GM12878 (cell line): ENCODE measurements at regions not wholly inside any gene's neighbourhood (a gene's known extent, or its start where the extent isn't known, plus 50 kb on each side); places are given as distances from the start of the nearest gene placed in this dataset.

Source experiments
- ATAC-seq: fragments of 200-7000 bp; cut with Tn5 transposase; 3 replicates; pipeline ENCODE4 v1.9.1; 2020; ENCODE audit warnings: mild to moderate bottlenecking, moderate library complexity
- BruUV-seq: library from RNA; stranded (reverse); fragments of 400-500 nt; replicated peaks from 2 replicates; lab custom pipeline; 2021; lab: Mats Ljungman, UMichigan
- CTCF ChIA-PET: fragments of 300-600 bp; sonication (Branson Sonifier 250); formaldehyde crosslinking; extraction: SDS; loops from one replicate; lab custom pipeline; 2021; ENCODE audit warnings: inconsistent platforms; lab: Yijun Ruan, JAX
- POLR2A ChIA-PET: fragments of 350-600 bp; formaldehyde crosslinking; extraction: SDS; loops from one replicate; lab custom pipeline; 2021; ENCODE audit warnings: inconsistent platforms; lab: Charles Lee
- RAD21 ChIA-PET: fragments of 300-600 bp; sonication (Branson Sonifier 250); formaldehyde crosslinking; loops from one replicate; lab custom pipeline; 2023; ENCODE audit warnings: antibody characterized with exemption; ENCODE audit not compliant: unreplicated experiment; lab: Charles Lee
- SMC1A ChIA-PET: fragments of 300-600 bp; sonication (Branson Sonifier 250); formaldehyde crosslinking; loops from one replicate; lab custom pipeline; 2023; ENCODE audit not compliant: unreplicated experiment, uncharacterized antibody; lab: Charles Lee
- DNase-seq: peaks from one replicate; pipeline ENCODE4 v3.0.0-alpha.2; 2011; ENCODE audit warnings: low read depth, low spot score
- FAIRE-seq: peaks from 3 replicates; lab custom pipeline; 2011; peaks lifted over from hg19 to GRCh38; lab: Jason Lieb, UNC
- H2AFZ ChIP-seq: 2 replicates; pipeline ENCODE4 v1.6.0; 2011; ENCODE audit warnings: low read depth, low read length, control low read depth; ENCODE audit not compliant: control insufficient read depth
- H3K27ac ChIP-seq: 2 replicates; pipeline ENCODE4 v1.5.1; 2011; ENCODE audit warnings: control low read depth; ENCODE audit not compliant: control insufficient read depth, insufficient read depth
- H3K27me3 ChIP-seq, 2 experiments: replicated peaks in 1 of 2; 2 replicates each; pipeline versions ENCODE4 v1.6.0 to v1.6.1; 2011; ENCODE audit warnings: low read length in 1 of 2; ENCODE audit not compliant: control insufficient read depth in 2 of 2, insufficient read depth in 2 of 2
- H3K36me3 ChIP-seq, 2 experiments: 2 replicates each; pipeline ENCODE4 v1.5.1; 2011; ENCODE audit warnings: low read length in 1 of 2; ENCODE audit not compliant: control insufficient read depth in 2 of 2, insufficient read depth in 2 of 2
- H3K4me1 ChIP-seq: 2 replicates; pipeline ENCODE4 v1.6.1; 2011; ENCODE audit warnings: mild to moderate bottlenecking, low read length, moderate library complexity, mixed read lengths; ENCODE audit not compliant: control insufficient read depth, insufficient read depth
- H3K4me2 ChIP-seq: 2 replicates; pipeline ENCODE4 v1.6.0; 2011; ENCODE audit warnings: control low read depth; ENCODE audit not compliant: control insufficient read depth, insufficient read depth
- H3K4me3 ChIP-seq: fragments of 200-600 bp; sonication (generic); 2 replicates; pipeline ENCODE4 v1.5.1; 2016
- H3K79me2 ChIP-seq: 2 replicates; pipeline ENCODE4 v1.6.0; 2011; ENCODE audit warnings: low read length; ENCODE audit not compliant: control insufficient read depth, insufficient read depth
- H3K9ac ChIP-seq: 2 replicates; pipeline ENCODE4 v1.8.0; 2011; ENCODE audit warnings: low read length, control low read depth, mixed read lengths; ENCODE audit not compliant: control insufficient read depth, insufficient read depth
- H3K9me3 ChIP-seq: replicated peaks from 3 replicates; pipeline ENCODE4 v1.5.1; 2011; ENCODE audit warnings: mild to moderate bottlenecking, low read length; ENCODE audit not compliant: control insufficient read depth, insufficient read depth
- H4K20me1 ChIP-seq: 2 replicates; pipeline ENCODE4 v1.6.0; 2011; ENCODE audit not compliant: control insufficient read depth, insufficient read depth
- BACH1 ChIP-seq: fragments of 450-650 bp; IDR thresholded peaks from 2 replicates; pipeline ENCODE4 v1.6.1; 2017; ENCODE audit warnings: mild to moderate bottlenecking, borderline replicate concordance
- EP300 ChIP-seq, 2 experiments: fragments of 150-350 bp in 1 of 2; IDR thresholded peaks; 2 replicates each; pipeline ENCODE4 v1.6.1; 2011 to 2012; ENCODE audit warnings: low read depth in 2 of 2, low read length in 2 of 2, borderline replicate concordance in 1 of 2, improper control_type of control experiment in 1 of 2, inconsistent platforms in 1 of 2; ENCODE audit not compliant: control insufficient read depth in 1 of 2
- ETV6 ChIP-seq, 2 experiments: fragments of 450-650 bp in 1 of 2; IDR thresholded peaks in 1 of 2; conservative IDR thresholded peaks in 1 of 2; 2 replicates each; pipeline ENCODE4 v1.6.1; 2014; ENCODE audit warnings: antibody characterized with exemption in 1 of 2, borderline replicate concordance in 1 of 2, low read depth in 1 of 2, mild to moderate bottlenecking in 1 of 2, moderate library complexity in 1 of 2
- JUND ChIP-seq: IDR thresholded peaks from 2 replicates; pipeline ENCODE4 v1.6.1; 2012; ENCODE audit warnings: low read depth, mild to moderate bottlenecking, low read length, improper control_type of control experiment, moderate library complexity
- PAX8 ChIP-seq: fragments of 450-650 bp; IDR thresholded peaks from 2 replicates; pipeline ENCODE4 v1.6.1; 2017; ENCODE audit warnings: mild to moderate bottlenecking, moderate library complexity
- SMAD5 ChIP-seq: IDR thresholded peaks from 2 replicates; pipeline ENCODE4 v1.6.1; 2016; ENCODE audit warnings: antibody characterized with exemption, low read depth
- SRF ChIP-seq, 2 experiments: IDR thresholded peaks; 2 replicates each; pipeline ENCODE4 v1.6.1; 2011; ENCODE audit warnings: low read depth in 2 of 2, low read length in 2 of 2, mild to moderate bottlenecking in 1 of 2, moderate library complexity in 1 of 2
- TAF1 ChIP-seq: IDR thresholded peaks from 2 replicates; pipeline ENCODE4 v1.6.1; 2011; ENCODE audit warnings: mild to moderate bottlenecking, low read depth, low read length, borderline replicate concordance
- YY1 ChIP-seq: IDR thresholded peaks from 2 replicates; pipeline ENCODE4 v1.6.1; 2011; ENCODE audit warnings: low read depth, mild to moderate bottlenecking, low read length
- ZBED1 ChIP-seq: IDR thresholded peaks from 2 replicates; pipeline ENCODE4 v1.6.1; 2016; ENCODE audit warnings: borderline replicate concordance
- ZNF592 ChIP-seq: fragments of 450-650 bp; IDR thresholded peaks from 2 replicates; pipeline ENCODE4 v1.6.1; 2017; ENCODE audit warnings: mild to moderate bottlenecking, moderate library complexity
- ZNF687 ChIP-seq: fragments of 450-650 bp; IDR thresholded peaks from 2 replicates; pipeline ENCODE4 v1.6.1; 2017; ENCODE audit warnings: mild to moderate bottlenecking, moderate library complexity
- WGBS: methylation state at CpG from one replicate; pipeline ENCODE4 v1.1.6; 2016; ENCODE audit warnings: low lambda C conversion rate; ENCODE audit not compliant: insufficient replicate concordance, insufficient coverage; ENCODE audit errors: missing lambda C conversion rate; 5-methylcytosine and 5-hydroxymethylcytosine counted together
- in situ Hi-C: fragments of 300-500 bp; cut with MboI; formaldehyde crosslinking; loops from 9 replicates; pipeline ENCODE4 v1.14.3; 2018; ENCODE audit warnings: mixed read lengths
- intact Hi-C: fragments of 100-400 bp; cut with micrococcal nuclease; formaldehyde crosslinking; loops from one replicate; pipeline ENCODE4 v1.14.2; 2022; ENCODE audit not compliant: unreplicated experiment

- DNase-seq, result no peak
- no peaks in the 10 kb centered on the region for H3K9me3 ChIP-seq
- WGBS, result 3% methylated on average over 2 of the region's 2 CpGs
- intact Hi-C loops, result no loop called here
- SMC1A ChIA-PET, result interaction anchor here (1.5 kb wide), 1 partner anchor 43 kb away, joined by 3 read pairs; no protein-coding TSS in a partner anchor
- H2AFZ ChIP-seq, result no peak overlapping the region
- H3K4me3 ChIP-seq, result no peak overlapping the region
- FAIRE-seq, result no peak
- H3K9ac ChIP-seq, result no peak overlapping the region
- no peak overlapping the region for H3K4me2 ChIP-seq
- RAD21 ChIA-PET, result no interaction called here
- in situ Hi-C loops, result no loop called here
- no peaks in the 10 kb centered on the region for H3K79me2 ChIP-seq
- H3K4me1 ChIP-seq, result no peaks in the 10 kb centered on the region
- ATAC-seq, result no peak
- TF ChIP-seq SMAD5 (no peak), SRF (IDR thresholded peaks at IDR 0.05; ENCODE audit: low read depth in 2 of 2, low read length in 2 of 2) (no peak), ZBED1 (no peak), TAF1 (no peak), YY1 (no peak), ZNF687 (no peak), ZNF592 (no peak), BACH1 (no peak), ETV6 (conservative IDR thresholded peaks at IDR 0.05 in 1 of 2, IDR thresholded peaks at IDR 0.05 in 1 of 2; ENCODE audit: borderline replicate concordance in 1 of 2, low read depth in 1 of 2) (no peak), PAX8 (no peak), EP300 (IDR thresholded peaks at IDR 0.05; ENCODE audit: borderline replicate concordance in 1 of 2, control insufficient read depth in 1 of 2, low read depth in 2 of 2, low read length in 2 of 2) (no peak), JUND (no peak)
- POLR2A ChIA-PET, result no interaction called here
- no peak overlapping the region for H3K27ac ChIP-seq
- no TSS peak for BruUV-seq
- H4K20me1 ChIP-seq, result no peaks in the 10 kb centered on the region
- no peaks in the 10 kb centered on the region for H3K27me3 ChIP-seq
- CTCF ChIA-PET, result no interaction called here
- H3K36me3 ChIP-seq, result no peaks in the 10 kb centered on the region
Measured at GRCh38 chr9:26181836-26182235, 503.6 kb upstream of the TUSC1 start.
